Activated CD4-positive, alpha-beta T cell treated with anti-CD3 and anti-CD28 coated beads, Interleukin-2, amount 50 U/mL, for 48 hours (primary cell): ENCODE measurements at regions not wholly inside any gene's neighbourhood (a gene's known extent, or its start where the extent isn't known, plus 50 kb on each side); places are given as distances from the start of the nearest gene placed in this dataset.

Source experiments
- DNase-seq, 2 experiments: peaks; one replicate each; pipeline ENCODE4 v3.0.0-alpha.2; 2020

DNA sequence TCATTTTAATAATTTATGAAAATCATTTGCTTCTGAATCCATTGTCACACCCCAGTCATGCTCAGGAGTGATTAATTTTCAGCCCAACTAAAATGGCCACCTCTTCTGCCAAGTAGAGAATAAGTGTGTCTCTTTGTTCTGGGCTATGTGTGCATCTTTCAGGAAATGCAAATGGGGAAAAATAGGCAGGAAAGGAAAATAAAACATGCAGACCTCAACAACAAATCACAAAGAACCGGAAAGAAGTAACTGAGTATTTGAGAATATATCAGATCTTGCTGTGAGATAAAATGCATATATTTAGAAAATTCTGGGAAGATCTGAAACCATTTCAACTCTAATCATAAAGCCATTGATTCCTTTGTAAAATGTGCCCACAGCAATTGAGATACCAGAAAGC is 763.9 kb downstream of the GALC start:
- no peak for DNase-seq

DNA sequence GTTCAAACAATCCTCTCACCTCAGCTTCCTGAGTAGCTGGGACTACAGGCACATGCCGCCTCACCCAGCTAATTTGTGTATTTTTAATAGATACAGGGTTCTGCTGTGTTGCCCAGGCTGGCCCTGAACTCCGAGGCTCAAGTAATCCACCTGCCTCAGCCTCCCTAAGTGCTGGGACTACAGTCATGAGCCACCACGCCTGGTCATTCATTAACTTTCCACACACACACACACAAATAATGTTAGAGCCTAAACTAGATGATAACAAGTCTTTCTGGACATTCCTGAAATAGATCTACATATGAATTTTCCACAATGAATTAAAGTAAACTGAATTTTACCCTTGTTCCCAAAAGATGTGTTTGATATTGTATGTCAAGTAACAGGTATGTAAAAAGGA is 776.0 kb downstream of the GALC start:
- no peak for DNase-seq

DNA sequence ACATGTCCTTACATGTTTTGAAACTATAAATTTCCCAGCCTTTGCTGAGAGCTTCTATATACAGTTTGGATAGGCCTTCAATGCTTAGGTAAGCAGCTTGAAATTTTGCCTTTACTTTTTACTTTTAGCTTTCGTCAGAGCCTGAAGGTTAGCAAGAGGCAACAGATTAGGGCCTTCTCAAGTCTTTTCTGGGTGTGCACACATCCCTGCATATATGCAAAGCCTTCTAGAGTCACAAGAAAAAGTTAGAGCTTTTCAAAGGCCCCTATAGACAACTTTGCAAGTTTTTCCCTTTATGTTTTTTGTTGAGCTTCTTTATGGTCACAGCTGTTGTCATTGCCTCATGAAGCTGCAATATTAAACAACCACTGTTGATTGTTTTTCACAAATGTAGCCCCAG is 778.4 kb downstream of the GALC start:
- DNase-seq: no peak

DNA sequence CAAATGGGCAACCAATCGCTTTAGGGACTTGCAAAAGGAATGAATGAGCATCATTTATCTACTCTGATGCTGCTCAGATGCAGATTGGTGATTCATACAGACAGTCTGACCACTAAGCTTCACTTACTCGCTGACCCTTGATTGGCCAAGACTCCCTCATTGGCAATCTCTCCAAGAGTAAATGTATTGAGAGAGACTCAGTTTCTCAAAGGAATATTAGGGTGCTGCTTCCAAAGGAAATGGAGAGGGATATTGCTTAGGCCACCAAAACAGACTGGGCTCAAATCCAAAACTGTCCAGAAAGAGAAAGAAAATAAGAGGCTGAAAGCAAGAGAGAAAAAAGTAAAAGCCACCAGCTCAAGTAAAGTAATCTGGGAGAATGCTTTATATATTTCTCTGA is 785.2 kb downstream of the GALC start:
- DNase-seq: no peak

DNA sequence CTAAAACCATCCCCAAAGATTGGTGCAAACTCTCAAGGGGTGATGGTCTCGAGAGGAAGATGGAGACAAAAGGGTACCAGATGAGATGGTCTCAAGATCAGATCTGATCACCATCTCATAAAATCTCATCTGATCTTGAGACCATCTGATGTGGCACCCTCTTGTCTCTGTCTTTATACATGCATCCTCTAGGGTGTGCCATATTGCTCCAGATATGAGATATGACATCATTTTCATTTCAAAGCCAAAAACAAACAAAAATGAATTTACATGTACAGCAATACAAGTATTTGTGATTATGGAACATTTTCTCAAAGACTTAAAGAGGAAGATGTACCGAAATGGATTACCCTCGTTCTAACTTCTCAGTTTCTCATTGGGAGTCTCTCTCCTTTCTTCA is 787.2 kb downstream of the GALC start:
- DNase-seq: no peak

DNA sequence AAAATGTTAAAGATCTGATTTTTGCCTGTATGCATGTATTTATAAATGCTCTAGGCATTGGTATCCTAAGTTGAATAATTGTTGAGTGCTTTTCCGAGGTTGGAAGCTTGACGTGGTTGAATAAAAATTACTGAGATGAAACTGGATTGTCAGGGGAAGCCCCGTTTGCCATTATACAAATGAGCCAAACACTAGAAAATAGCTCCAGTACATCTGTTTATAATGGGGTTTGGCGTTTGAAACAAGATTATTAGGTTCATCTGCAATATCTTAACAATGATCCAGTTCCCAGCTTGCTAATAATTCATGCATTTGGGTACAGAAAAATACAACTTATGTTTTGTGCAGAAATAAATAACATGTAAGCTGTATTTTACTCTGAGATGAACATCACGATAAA is 789.6 kb downstream of the GALC start:
- DNase-seq: no peak

DNA sequence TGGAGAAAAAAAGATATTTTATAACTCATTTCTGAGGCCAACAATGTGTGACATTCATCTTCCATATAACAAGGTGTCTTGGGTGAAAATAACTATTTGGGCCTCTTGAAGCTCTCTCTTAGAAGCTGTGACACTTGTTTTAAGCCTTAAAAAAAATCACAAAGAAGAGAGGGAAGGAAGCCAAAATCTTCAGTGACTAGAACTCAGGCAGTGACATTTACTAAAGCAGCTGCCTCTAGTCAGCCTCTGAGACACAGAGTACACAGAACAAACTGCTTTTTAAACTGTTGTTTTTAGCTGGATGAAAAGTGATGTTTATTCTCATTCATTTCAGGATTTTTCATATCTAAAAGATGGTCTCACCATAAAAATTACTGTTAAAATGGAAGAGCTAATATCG is 793.6 kb downstream of the GALC start:
- no peak for DNase-seq

DNA sequence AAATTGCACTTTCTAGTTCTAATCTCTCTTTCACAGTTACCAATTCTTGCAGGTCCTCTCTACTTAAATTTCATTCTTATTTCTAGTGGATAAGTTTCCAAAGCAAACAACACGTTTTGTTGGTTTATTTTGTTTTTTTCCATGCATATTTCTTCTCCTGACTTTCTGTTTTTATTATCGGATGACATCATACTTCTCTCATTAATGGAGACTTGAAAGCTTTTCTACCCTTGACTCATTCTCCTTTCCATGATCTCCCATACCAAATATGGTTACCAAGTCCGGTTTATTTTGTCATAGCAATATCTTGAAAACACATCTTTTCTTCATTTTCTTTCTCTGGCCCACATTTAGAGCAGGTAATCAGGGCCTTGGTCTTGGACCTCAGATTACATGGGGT is 796.5 kb downstream of the GALC start:
- DNase-seq: no peak

DNA sequence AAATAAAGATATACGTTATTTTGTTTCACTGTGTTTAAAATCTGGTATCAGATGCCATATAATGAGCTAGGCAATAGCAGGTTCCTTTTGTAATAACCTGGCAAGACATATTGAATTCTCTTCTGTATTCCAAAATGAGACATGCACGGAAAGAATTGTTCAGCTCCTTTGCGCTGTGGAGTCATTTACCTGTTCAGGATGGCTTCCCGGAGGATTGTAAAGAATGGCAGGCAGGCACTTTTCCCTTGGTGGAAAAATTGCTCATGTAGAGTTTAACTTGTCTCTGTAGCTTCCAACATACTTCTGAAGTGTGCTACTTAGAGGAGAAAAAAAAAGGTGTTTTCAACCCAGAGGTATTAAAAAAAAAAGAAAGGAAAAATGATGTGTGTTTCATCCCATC is 805.2 kb downstream of the GALC start:
- DNase-seq: no peak

DNA sequence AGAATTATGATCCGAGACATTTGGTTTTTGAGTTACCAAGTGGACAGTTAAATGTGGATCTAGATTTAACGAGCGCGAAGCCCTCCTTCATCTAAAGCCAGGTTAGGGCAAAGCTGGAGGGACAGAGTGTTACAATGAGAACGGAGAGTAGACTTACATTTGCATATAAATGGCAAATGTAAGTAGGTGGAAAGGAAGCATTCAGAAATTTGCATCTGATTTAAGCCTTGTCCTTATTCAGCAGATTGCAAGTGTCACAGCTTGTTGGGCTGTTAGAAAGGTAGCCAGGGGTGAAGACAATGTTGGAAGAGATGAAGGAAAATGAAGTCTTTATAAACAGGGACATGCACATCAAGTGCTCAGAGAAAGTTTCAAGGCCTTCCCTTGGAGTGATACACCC is 806.2 kb downstream of the GALC start:
- no peak for DNase-seq

DNA sequence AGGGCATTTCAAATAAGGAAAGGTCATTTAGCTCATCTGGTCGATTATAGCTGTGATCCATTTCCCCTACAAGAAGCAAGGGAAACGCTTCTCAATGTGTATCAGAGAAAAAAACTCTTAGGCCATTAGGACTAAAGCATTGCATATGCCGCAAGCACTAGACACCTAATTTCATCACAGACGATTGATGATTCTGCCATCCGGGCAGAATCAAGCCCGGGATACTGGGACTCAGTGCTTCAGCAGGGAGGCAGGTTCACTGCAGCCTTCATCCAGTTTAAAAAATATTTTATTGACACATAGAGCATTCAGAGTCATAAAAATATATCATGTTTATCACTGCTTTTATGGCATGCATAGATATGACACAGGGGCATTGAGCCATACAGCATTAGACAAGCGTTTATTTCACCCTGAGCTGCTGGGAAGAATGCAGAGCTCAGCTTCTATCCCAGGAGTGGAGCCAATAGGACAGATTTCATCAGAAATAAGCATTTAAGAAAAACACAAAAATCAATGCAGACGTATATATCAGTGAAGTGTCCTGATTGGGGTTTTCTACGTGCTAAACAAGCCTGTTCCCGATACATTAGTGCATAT is 806.9 kb downstream of the GALC start:
- DNase-seq: no peak

DNA sequence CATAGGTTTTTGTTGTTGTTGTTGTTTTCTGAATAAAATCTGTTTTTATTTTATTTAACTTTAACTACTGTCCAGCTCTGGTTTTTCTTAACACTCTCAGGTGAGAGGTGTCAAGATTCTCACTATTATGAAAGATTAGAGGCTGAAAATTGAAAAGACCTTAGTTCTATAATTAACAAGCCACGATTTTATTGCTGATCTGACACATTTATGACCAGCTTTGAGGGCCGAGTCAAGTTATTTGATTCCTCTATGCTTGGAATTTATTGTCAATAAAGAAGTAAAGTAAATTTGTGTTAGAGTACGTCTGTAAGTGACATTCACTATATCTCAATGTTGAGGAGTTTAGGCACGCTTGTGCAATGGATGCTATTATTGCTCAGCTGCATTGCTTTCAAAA is 808.8 kb downstream of the GALC start:
- DNase-seq: no peak

DNA sequence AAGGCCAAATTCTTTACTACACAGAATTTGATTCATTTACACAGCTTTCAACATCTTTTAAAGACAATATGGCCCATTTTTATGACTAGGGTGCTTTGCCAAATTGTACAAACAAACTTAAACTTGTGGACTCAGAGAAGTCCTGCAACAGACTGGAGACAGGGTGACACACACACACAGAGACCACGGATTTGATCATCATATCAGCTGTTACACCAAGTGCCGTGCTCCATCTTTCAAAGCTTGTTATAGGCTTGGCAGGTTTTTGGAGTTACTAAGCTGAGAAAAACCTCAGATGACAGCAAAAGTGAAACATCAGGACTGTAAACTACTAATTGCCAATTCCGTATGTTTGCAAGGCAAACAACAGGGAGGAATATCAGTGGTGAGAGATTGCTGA is 811.7 kb downstream of the GALC start:
- DNase-seq: no peak

DNA sequence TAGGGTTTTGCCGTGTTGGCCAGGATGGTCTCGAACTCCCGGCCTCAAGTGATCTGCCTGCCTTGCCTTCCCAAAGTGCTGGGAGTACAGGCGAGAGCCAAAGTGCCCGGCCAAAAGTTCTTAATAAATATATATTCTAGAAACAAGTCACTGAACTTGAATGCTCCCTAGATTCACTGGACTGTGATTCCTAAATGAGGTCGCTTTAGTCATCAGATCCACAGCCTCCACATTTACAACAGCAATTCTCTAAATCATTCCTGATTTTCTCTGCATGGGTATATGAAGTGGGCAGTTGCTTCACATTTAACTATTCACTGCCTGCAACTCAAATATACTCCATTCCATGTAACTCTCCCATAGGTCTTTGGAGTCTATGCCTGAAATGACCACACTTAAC is 813.0 kb downstream of the GALC start:
- DNase-seq: no peak

DNA sequence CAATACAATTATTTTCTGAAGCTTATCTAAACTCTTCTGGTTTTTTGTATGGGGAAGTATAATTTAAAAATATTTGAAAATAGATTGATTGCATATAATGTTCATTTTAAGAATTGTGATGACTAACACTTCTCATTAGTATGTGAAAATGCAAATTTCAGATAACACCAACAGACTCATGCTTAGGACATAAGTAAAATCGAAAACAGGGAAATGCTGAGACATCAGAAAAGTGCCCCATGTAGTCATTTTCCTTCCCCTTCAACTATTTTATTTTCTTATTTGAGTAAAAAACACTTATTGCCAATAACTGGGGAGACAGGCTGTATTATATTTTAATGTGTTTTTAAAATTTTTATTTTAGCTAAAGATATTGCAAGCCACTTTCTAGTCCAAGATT is 814.7 kb downstream of the GALC start:
- DNase-seq: no peak

DNA sequence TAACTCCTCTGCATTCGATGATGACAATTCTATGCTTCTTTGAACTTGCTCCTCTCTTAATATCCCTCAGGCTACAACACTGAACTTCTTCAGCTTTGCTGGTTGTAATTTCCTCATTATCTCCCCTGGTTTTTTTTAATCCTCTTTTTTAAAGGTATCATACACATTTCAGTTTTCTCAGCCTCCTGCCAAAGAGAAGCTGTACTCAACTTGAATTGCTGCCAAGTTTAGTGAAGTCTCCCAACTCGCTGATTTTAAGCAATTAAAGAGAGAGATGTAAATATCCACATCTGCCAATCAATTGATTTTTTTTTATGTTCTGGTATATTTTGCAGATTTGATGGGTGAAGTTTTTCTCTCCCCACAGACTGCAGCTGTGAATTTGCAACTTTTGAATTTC is 817.8 kb downstream of the GALC start:
- no peak for DNase-seq

DNA sequence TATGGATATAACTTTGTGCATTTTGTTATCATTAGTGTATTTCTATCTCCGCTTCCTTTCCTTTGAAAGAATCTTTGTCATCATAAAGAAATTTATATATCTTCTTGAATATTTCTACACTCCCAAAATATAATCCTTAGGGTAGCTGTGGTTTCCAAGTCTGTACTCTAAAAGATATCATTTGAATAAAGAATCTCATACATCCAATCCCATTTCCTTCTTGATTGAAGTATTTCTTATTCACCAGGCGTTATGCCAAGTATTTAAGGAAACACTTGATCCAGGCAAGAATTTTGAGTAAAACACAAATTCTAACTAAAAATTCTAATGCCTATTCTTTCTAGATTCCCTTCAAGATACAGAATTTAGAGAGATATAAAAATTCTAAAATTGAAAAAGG is 821.8 kb downstream of the GALC start:
- no peak for DNase-seq

DNA sequence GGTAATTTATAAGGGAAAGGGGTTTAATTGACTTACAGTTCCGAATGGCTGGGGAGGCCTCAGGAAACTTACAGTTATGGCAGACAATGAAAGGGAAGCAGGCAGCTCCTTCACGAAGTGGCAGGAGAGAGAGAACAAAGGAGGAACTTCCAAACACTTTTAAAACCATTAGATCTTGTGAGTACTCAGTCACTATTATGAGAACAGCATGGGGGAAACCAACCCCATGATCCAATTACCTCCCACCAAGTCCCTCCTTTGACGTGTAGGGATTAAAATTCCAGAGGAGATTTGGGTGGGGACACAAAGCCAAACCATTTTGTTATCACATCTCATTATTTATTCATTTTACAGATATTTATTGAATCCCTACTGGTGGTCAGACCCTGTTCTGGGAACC is 822.8 kb downstream of the GALC start:
- DNase-seq: no peak

DNA sequence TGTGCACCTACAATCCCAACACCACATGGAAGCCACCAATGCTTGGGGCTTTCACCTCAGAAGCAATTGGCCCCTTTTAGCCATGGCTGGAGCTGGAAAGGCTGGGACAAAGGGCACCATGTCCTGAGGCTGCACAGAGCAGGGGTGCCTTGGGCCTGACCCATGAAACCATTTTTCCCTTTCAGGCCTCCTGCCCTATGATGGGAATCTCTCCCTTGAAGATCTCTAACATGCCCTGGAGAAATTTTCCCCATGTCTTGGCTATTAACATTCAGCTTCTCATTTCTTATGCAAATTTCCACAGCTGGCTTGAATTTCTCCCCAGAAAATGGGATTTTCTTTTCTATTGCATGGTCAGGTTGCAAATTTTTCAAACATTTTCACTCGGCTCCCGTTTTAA is 823.6 kb downstream of the GALC start:
- no peak for DNase-seq

DNA sequence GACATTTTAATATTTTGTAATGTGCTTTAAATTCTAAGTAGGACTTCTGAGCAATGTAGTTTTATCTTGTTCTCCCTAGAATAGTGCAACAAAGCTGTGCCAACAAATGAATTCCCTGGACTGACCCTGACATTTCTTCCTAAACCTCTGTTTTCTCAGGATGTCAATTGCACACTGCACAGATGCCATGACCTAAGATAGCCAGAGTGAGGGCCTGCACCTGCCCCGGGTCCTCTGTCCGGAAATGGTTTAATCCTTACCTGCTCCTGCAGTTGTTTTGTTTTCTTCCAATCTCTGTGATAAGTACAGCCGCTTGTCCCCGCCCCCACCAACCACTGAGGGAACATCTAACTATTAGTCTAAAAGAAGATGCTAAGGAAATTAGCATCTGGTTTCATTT is 831.5 kb downstream of the GALC start:
- DNase-seq: no peak

DNA sequence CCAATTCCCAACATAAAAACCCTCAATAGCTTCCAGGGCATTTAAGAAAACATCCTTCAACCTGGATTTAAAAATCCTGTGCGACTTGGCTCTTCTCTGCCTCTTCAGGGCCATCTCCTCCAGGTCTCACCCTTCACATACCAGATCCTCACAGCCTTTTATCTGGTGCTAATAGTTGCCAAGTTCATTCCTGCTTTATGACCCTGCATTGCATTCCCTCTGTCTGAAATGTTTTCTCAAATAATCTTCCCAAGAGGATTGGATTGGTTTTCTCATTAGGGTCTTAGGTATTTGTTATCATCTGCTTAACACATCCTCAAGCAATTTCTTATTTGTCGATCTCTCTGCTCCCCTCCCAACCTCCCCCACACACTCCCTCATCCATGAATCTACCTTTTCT is 832.0 kb downstream of the GALC start:
- no peak for DNase-seq

DNA sequence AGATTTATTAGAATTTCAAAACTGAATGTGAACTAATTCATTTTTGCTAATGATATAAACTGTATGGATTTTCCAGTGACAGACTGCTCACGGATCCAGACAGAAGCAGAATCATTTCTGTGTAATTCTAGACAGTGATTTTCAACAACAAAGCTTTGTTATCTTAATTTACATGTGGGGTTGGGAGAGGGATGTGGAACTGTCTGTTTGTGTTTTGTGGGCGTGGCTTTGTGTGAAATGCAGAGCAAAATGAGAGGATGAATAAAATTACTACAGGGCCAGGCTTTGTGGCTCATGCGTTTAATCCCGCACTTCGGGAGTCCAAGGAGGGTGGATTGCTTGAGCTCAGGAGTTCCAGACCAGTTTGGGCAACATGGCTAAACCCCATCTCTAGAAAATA is 834.7 kb downstream of the GALC start:
- DNase-seq: no peak

DNA sequence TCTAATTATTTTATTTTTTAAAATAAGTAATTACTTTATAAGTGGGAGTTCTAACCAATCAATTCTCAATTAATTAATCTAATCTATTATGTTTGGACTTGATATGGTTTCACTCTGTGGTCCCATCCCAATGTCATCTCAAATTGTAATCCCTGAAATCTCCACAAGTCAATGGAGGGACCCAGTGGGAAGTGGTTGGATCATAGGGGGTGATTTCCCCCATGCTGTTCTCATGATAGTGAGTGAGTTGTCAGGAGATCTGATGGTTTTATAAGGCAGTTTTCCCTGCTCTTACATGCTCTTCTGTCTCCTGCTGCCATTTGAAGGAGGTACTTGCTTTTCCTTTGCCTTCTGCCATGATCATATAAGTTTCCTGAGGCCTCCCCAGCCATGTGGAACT is 836.1 kb downstream of the GALC start:
- no peak for DNase-seq

DNA sequence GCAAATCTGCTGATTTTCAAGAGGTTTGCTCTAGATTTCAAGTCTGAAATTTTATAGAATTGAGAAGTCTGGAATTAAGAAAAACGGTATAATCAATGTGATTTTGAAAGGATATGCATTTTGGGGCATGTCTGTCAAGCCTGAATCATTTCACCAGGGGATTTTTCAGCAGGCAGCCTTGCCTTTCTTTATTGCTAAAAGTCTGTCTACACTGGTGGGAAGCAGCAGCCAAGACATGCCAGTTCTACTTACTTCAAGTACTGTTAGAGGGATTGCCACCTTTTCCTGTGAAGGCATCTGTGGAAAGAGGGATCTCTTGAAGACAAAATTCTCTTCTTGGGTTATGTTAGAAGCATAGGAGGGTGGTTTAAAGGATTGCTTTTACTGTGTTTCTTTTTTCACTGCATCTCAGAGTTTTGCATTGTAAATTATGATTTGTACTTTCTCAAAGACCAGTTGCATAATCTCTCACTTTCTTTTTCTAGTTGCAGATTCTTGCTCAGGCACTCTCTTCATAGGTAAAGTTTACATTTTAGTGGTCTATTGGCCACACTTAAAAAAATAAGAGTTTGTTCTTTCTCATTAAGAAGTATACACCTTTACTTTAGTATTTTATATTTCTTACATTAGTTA is 837.0 kb downstream of the GALC start:
- no peak for DNase-seq

DNA sequence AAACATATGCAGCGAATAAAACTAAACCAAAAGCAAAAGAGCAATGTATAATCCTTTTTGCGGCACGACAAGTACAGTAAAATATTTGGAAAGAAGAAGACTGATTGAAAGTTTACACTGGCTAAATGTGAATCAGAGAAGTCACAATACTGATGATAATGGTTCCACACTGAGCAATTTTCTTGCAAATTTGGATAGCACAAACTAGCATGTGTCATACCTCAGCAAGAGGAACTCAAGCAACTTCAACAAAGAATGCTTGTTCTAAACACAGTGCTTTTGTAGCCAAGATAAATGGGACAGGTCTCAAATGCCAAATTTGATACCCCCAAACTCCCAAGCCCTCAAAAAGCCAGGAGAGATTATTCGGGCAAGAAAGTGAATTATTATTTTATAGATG is 839.1 kb downstream of the GALC start:
- DNase-seq: no peak

DNA sequence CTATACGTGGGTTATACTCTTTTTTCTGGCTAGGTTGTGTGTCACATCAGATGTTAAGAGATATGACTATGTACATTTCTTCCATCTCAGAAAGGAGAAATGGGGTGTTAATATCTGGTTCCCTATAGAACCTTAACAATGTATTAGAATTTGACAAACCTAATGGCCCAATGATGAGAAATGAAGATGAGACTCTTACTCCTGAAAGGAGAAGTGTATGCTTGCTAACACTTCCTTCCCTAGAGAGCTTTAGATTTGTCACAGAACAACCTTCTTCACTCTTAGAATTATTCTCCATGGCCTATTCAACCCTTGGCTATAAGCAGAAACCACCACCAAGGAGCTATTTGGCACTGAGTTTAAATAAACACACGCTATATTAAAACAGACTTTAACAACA is 839.6 kb downstream of the GALC start:
- no peak for DNase-seq
